GM12878 (cell line): ENCODE measurements at regions not wholly inside any gene's neighbourhood (a gene's known extent, or its start where the extent isn't known, plus 50 kb on each side); places are given as distances from the start of the nearest gene placed in this dataset.

Experiments
- BACH1 ChIP-seq: fragments of 450-650 bp; IDR thresholded peaks from 2 replicates; pipeline ENCODE4 v1.6.1; 2017; ENCODE audit warnings: mild to moderate bottlenecking, borderline replicate concordance
- CEBPB ChIP-seq, 2 experiments: fragments of 150-350 bp in 1 of 2; IDR thresholded peaks; 2 replicates each; pipeline ENCODE4 v1.6.1; 2012 to 2014; ENCODE audit warnings: low read depth in 2 of 2, low read length in 2 of 2, borderline replicate concordance in 1 of 2, inconsistent platforms in 1 of 2
- JUNB ChIP-seq: IDR thresholded peaks from 2 replicates; pipeline ENCODE4 v1.6.1; 2016; ENCODE audit warnings: antibody characterized with exemption, mild to moderate bottlenecking
- MTA2 ChIP-seq: fragments of 450-650 bp; IDR thresholded peaks from 2 replicates; pipeline ENCODE4 v1.6.1; 2016; ENCODE audit warnings: low read depth, mild to moderate bottlenecking, moderate library complexity
- POLR2A ChIP-seq: IDR thresholded peaks from 2 replicates; pipeline ENCODE4 v1.6.1; 2011; ENCODE audit warnings: low read depth, mild to moderate bottlenecking, low read length
- RAD21 ChIP-seq: IDR thresholded peaks from 2 replicates; pipeline ENCODE4 v1.6.1; 2011; ENCODE audit warnings: mild to moderate bottlenecking, low read depth, low read length, moderate library complexity; ENCODE audit not compliant: insufficient read depth
- RBBP5 ChIP-seq: fragments of 200-600 bp; sonication (generic); conservative IDR thresholded peaks from 2 replicates; pipeline ENCODE4 v1.6.1; 2016
- ZNF217 ChIP-seq: fragments of 450-650 bp; IDR thresholded peaks from 2 replicates; pipeline ENCODE4 v1.6.1; 2017; ENCODE audit warnings: antibody characterized with exemption, mild to moderate bottlenecking
- TF ChIP-seq, protein P1 (sequence below), 3 experiments: IDR thresholded peaks in 2 of 3; conservative IDR thresholded peaks in 1 of 3; 2 replicates each; pipeline ENCODE4 v1.5.1; 2011; ENCODE audit warnings: low read depth in 3 of 3, low read length in 3 of 3, mild to moderate bottlenecking in 3 of 3, control low read depth in 2 of 3, moderate library complexity in 2 of 3, inconsistent platforms in 1 of 3, mixed read lengths in 1 of 3; ENCODE audit not compliant: control insufficient read depth in 2 of 3, insufficient read depth in 1 of 3; ENCODE audit errors: extremely low read depth in 1 of 3
- TF ChIP-seq, protein P2 (sequence below): fragments of 450-650 bp; formaldehyde crosslinking; IDR thresholded peaks from 2 replicates; pipeline ENCODE4 v1.4.0; 2020; ENCODE audit warnings: mild to moderate bottlenecking, moderate library complexity

DNA sequence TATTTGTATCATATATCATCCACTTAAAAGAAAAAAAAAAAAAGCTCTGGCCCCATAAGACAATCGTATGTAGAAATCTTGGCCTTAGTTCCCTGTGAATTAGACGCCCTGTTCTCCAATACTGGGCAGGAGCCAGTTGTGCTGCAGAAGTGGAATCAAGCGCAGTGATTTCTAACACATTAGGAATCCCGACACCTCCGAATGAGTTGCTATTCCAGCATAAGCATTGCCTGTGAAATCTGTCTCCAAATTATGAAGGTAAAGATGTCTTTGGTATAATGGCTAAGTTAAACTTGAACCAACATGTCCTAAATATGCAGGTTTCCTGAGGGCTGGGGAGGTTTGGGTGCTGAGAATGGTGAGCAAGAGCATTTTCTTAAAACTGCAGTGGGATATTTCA is 199.4 kb upstream of the ARRDC4 start:
- TF ChIP-seq ZNF217 (no peak), CEBPB (IDR thresholded peaks at IDR 0.05; ENCODE audit: borderline replicate concordance in 1 of 2, low read depth in 2 of 2, low read length in 2 of 2) (no peak), RAD21 (no peak), BACH1 (no peak), RBBP5 (no peak), MTA2 (no peak), POLR2A (no peak), JUNB (no peak)
- TF ChIP-seq, protein P1, sequence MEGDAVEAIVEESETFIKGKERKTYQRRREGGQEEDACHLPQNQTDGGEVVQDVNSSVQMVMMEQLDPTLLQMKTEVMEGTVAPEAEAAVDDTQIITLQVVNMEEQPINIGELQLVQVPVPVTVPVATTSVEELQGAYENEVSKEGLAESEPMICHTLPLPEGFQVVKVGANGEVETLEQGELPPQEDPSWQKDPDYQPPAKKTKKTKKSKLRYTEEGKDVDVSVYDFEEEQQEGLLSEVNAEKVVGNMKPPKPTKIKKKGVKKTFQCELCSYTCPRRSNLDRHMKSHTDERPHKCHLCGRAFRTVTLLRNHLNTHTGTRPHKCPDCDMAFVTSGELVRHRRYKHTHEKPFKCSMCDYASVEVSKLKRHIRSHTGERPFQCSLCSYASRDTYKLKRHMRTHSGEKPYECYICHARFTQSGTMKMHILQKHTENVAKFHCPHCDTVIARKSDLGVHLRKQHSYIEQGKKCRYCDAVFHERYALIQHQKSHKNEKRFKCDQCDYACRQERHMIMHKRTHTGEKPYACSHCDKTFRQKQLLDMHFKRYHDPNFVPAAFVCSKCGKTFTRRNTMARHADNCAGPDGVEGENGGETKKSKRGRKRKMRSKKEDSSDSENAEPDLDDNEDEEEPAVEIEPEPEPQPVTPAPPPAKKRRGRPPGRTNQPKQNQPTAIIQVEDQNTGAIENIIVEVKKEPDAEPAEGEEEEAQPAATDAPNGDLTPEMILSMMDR (IDR thresholded peaks at IDR 0.05 in 2 of 3, conservative IDR thresholded peaks at IDR 0.05 in 1 of 3; ENCODE audit: control insufficient read depth in 2 of 3, extremely low read depth in 1 of 3, insufficient read depth in 1 of 3, low read depth in 3 of 3, low read length in 3 of 3), result no peak
- TF ChIP-seq, protein P2, sequence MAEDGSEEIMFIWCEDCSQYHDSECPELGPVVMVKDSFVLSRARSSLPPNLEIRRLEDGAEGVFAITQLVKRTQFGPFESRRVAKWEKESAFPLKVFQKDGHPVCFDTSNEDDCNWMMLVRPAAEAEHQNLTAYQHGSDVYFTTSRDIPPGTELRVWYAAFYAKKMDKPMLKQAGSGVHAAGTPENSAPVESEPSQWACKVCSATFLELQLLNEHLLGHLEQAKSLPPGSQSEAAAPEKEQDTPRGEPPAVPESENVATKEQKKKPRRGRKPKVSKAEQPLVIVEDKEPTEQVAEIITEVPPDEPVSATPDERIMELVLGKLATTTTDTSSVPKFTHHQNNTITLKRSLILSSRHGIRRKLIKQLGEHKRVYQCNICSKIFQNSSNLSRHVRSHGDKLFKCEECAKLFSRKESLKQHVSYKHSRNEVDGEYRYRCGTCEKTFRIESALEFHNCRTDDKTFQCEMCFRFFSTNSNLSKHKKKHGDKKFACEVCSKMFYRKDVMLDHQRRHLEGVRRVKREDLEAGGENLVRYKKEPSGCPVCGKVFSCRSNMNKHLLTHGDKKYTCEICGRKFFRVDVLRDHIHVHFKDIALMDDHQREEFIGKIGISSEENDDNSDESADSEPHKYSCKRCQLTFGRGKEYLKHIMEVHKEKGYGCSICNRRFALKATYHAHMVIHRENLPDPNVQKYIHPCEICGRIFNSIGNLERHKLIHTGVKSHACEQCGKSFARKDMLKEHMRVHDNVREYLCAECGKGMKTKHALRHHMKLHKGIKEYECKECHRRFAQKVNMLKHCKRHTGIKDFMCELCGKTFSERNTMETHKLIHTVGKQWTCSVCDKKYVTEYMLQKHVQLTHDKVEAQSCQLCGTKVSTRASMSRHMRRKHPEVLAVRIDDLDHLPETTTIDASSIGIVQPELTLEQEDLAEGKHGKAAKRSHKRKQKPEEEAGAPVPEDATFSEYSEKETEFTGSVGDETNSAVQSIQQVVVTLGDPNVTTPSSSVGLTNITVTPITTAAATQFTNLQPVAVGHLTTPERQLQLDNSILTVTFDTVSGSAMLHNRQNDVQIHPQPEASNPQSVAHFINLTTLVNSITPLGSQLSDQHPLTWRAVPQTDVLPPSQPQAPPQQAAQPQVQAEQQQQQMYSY (CRISPR knock-in tag), result no peak
